ENCODE measurements at regions not wholly inside any gene's neighbourhood (a gene's known extent, or its start where the extent isn't known, plus 50 kb on each side); places are given as distances from the start of the nearest gene placed in this dataset.

DNA sequence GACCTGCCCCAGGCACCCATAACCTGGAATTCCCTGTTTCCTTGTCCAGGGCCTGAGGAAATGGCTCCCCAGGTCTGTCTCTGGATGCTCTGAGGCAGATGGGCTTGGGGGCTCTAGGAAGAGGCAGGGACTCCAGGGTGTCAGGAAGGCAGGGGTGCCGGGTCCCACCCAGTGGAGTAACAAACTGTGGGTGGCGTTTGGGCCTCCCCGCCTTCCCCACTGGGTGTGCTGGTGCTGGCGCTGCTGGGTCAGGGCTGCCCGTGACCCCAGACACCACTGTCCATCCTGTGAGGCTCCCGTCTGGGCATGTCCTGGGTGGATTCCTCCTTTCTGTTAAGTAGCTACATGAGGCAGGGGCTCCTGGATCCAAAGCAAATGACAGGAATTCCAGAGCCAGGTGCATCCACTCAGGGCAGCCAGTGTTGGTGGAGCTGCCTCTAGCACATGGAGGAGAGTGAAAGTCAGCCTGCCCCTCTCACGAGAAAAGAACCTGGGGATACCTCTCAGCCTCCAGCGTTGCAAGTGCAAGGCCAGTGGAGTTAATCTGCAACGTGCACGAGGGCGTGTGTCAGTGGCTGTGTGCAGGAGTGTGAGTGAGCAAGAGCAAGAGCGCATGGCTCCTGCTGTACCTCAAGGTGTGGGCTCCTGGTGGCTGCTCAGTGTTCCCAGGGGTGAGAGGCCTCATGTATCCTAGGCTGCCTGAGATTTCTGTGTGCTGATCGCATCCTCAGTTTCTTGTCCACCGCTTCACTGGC lies 403.1 kb downstream of the TMEM121 start:
- WGBS, result 84% methylated on average over 14 of the region's 14 CpGs
- no peak overlapping the region for H3K4me3 ChIP-seq (ENCODE audit: low read depth in 1 of 3, low read length in 3 of 3)
- H3K27ac ChIP-seq (ENCODE audit: low read depth in 1 of 2, low read length in 2 of 2), result no peak overlapping the region
- H3K27me3 ChIP-seq (ENCODE audit: control insufficient read depth in 4 of 4, insufficient read depth in 4 of 4, low read length in 3 of 4), result peaks cover 0 to 6% (median 1%) of the 10 kb centered on the region in 4 donors
- no peaks in the 10 kb centered on the region for H3K36me3 ChIP-seq (ENCODE audit: control insufficient read depth in 4 of 4, insufficient read depth in 3 of 4, low read depth in 1 of 4, low read length in 3 of 4)
- TF ChIP-seq JUND (IDR thresholded peaks at IDR 0.05), result no peak
- TF ChIP-seq REST (IDR thresholded peaks at IDR 0.05), result no peak
- TF ChIP-seq, protein P1, sequence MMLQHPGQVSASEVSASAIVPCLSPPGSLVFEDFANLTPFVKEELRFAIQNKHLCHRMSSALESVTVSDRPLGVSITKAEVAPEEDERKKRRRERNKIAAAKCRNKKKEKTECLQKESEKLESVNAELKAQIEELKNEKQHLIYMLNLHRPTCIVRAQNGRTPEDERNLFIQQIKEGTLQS (IDR thresholded peaks at IDR 0.05), result no peak
- TF ChIP-seq EGR1 (IDR thresholded peaks at IDR 0.05; ENCODE audit: low read depth in 2 of 2), result no peak
- TF ChIP-seq HNF4A (conservative IDR thresholded peaks at IDR 0.05), result no peak
- no peak for TF ChIP-seq NR2F2 (IDR thresholded peaks at IDR 0.05)
- TF ChIP-seq YY1 (IDR thresholded peaks at IDR 0.05), result no peak
- no peak for TF ChIP-seq FOXA1 (IDR thresholded peaks at IDR 0.05)
- no peak for TF ChIP-seq ZBTB33 (IDR thresholded peaks at IDR 0.05)
- no peak for TF ChIP-seq RXRA (IDR thresholded peaks at IDR 0.05)
- no peak for TF ChIP-seq RAD21 (IDR thresholded peaks at IDR 0.05)
- TF ChIP-seq GABPA (IDR thresholded peaks at IDR 0.05 in 1 of 2, conservative IDR thresholded peaks at IDR 0.05 in 1 of 2), result no peak
- no peak for TF ChIP-seq HNF4G (IDR thresholded peaks at IDR 0.05)
- TF ChIP-seq CTCF (IDR thresholded peaks at IDR 0.05; ENCODE audit: low read depth, low read length, missing input control), result no peak
- TF ChIP-seq MAX (IDR thresholded peaks at IDR 0.05), result no peak
- TF ChIP-seq SP1 (IDR thresholded peaks at IDR 0.05), result no peak
- no peaks in the 10 kb centered on the region for H3K9me3 ChIP-seq (ENCODE audit: control insufficient read depth in 4 of 4, low read length in 3 of 4)
- no peaks in the 10 kb centered on the region for H3K4me1 ChIP-seq (ENCODE audit: control insufficient read depth in 4 of 4, insufficient read depth in 4 of 4, low read length in 3 of 4)
- no peak overlapping the region for H3K9ac ChIP-seq (ENCODE audit: low read depth in 1 of 2, low read length in 2 of 2)
- DNase-seq (ENCODE audit: low spot score), result no peak
